HG02798 (cell line): ENCODE measurements at regions not wholly inside any gene's neighbourhood (a gene's known extent, or its start where the extent isn't known, plus 50 kb on each side); places are given as distances from the start of the nearest gene placed in this dataset.

Experiments
- ATAC-seq: cut with Tn5 transposase; IDR thresholded peaks from one replicate; pipeline ENCODE4 v1.9.1; 2021; ENCODE audit warnings: mild to moderate bottlenecking; ENCODE audit not compliant: unreplicated experiment, poor library complexity

- ATAC-seq = no peak
Observed at GRCh38 chr1:94736073-94736472, 84.1 kb upstream of the SLC44A3 start.

- no peak for ATAC-seq
Observed at GRCh38 chr1:94734963-94735901, 84.9 kb upstream of the SLC44A3 start.

GRCh38 chr1:94731891-94732290 lies 88.3 kb upstream of the SLC44A3 start:
- no peak for ATAC-seq

GRCh38 chr1:94730450-94730849 lies 89.7 kb upstream of the SLC44A3 start:
- no peak for ATAC-seq

GRCh38 chr1:94729267-94729666 lies 90.9 kb upstream of the SLC44A3 start:
- no peak for ATAC-seq

GRCh38 chr1:94727846-94728715 lies 92.1 kb upstream of the SLC44A3 start:
- ATAC-seq = no peak

- no peak for ATAC-seq
Observed at GRCh38 chr1:94726981-94727685, 93.0 kb upstream of the SLC44A3 start.

- no peak for ATAC-seq
Observed at GRCh38 chr1:94725566-94725965, 94.6 kb upstream of the SLC44A3 start.

- no peak for ATAC-seq
Observed at GRCh38 chr1:94723894-94724293, 96.3 kb upstream of the SLC44A3 start.

- no peak for ATAC-seq
Observed at GRCh38 chr1:94723463-94723862, 96.7 kb upstream of the SLC44A3 start.

- ATAC-seq = no peak
Observed at GRCh38 chr1:94722181-94722580, 98.0 kb upstream of the SLC44A3 start.

GRCh38 chr1:94721240-94721639 lies 98.9 kb upstream of the SLC44A3 start:
- peak; percentile 48 for ATAC-seq

GRCh38 chr1:94719926-94720793 lies 100.0 kb upstream of the SLC44A3 start:
- peak; percentile 99 for ATAC-seq

GRCh38 chr1:94716965-94717364 lies 103.2 kb upstream of the SLC44A3 start:
- ATAC-seq = no peak

- ATAC-seq = no peak
Observed at GRCh38 chr1:94715321-94715720, 104.8 kb upstream of the SLC44A3 start.

- ATAC-seq = no peak
Observed at GRCh38 chr1:94714552-94714951, 105.6 kb upstream of the SLC44A3 start.

- no peak for ATAC-seq
Observed at GRCh38 chr1:94714152-94714551, 106.0 kb upstream of the SLC44A3 start.

- ATAC-seq = peak; percentile 76
Observed at GRCh38 chr1:94713472-94714141, 106.5 kb upstream of the SLC44A3 start.
